ENCODE measurements at regions not wholly inside any gene's neighbourhood (a gene's known extent, or its start where the extent isn't known, plus 50 kb on each side); places are given as distances from the start of the nearest gene placed in this dataset.

DNA sequence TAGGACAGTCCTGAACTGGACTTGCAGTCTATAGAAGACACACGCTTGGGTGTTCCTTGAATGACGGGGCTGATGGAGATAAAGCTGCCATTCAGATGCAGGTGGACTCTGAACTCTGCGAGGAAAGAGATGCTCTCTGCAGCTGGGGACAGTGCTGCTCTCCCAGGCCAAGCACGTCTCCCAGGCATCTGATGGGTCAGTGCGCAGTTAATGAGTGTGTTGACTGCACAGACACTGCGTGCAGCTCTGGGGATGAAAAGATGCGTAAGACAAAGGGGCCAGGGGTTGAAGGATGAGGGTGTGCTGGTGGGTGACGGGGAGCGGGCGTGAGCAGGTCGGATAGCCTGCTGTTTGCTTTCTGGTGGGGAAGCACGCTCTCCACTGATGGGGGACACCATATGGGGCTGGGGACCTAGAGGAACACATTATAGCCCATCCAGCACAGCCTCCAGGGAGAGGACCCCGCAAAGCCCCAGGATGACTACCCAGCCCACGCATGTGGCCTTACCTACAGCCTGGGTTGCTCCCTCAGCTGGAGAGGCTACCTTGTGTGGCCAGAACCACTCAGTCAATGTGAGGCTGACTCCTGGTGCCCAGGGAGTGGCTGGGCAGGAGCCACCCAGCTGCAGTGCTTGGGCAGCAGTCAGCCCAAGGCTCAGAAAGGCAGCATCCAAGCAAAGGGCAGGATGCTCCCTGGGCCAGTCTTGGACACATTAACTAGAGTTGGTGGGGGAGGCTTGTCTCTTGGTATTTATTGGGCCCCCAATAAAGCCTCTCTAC, 246.3 kb downstream of the RBFOX3 start:
- H3K27me3 ChIP-seq (ENCODE audit: control insufficient read depth in 2 of 2, insufficient read depth in 2 of 2, low read length in 2 of 2), result no peaks in the 10 kb centered on the region
- H3K4me1 ChIP-seq (ENCODE audit: control insufficient read depth in 2 of 2, insufficient read depth in 2 of 2, low read length in 2 of 2), result no peaks in the 10 kb centered on the region
- no peaks in the 10 kb centered on the region for H3K9me3 ChIP-seq (ENCODE audit: control insufficient read depth in 2 of 3, low read length in 3 of 3)
- H3K4me3 ChIP-seq (ENCODE audit: low read length), result no peak overlapping the region
- no peaks in the 10 kb centered on the region for H3K36me3 ChIP-seq (ENCODE audit: control insufficient read depth in 2 of 3, insufficient read depth in 3 of 3, low read length in 3 of 3)
- Mint-ChIP-seq H3K36me3 (no peaks in the 10 kb centered on the region), H3K27ac (peak overlapping the region in 1 of 9 donors; percentile 36), H3K4me3 (no peak overlapping the region), H3K4me1 (no peaks in the 10 kb centered on the region), H3K27me3 (peaks cover 0 to 46% (median 16%) of the 10 kb centered on the region in 5 donors), H3K9me3 (no peaks in the 10 kb centered on the region)
- ChIA-PET CTCF (no interaction called here), POLR2A (no interaction called here)
- no peak overlapping the region for H3K27ac ChIP-seq (ENCODE audit: low read depth, low read length)
- DNase-seq, result no peak
- intact Hi-C loops (cut with micrococcal nuclease), result no loop called here
- ATAC-seq, result no peak

DNA sequence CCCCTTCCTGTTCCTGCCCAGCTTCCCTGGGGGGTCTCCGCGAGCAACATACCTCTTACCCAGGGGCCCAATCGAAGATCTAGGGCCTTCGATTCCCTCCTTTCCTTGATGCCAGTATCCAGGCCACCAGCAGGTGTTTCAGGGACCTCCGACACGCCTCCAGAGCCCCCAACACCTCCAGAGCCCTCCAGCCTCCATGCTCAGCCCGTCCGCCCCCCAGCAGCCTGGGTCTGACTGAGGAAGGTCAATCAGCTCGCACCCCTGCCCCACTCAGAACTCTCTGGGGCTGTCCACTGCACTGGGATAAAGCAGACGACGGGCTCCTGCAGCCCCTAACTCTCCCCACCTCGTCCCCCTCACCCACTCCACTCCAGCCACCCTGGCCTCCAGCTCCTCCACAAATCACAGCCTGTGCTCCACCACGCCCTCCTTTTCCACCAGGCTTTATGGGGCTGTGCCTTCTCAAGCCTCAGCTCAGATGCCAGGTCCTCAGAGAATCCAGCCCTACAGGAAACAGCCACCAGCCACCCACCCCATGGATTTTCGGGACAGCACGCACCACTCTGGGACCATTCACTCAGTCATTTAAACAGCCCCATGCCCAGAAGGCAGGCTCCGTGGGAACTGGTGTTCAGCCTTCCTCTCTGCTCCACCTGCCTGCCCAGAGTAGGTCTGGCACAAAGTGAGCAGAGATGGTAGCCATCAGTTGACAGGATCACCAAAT, 247.1 kb downstream of the RBFOX3 start:
- no peaks in the 10 kb centered on the region for H3K27me3 ChIP-seq (ENCODE audit: control insufficient read depth in 2 of 2, insufficient read depth in 2 of 2, low read length in 2 of 2)
- H3K4me1 ChIP-seq (ENCODE audit: control insufficient read depth in 2 of 2, insufficient read depth in 2 of 2, low read length in 2 of 2), result no peaks in the 10 kb centered on the region
- no peaks in the 10 kb centered on the region for H3K9me3 ChIP-seq (ENCODE audit: control insufficient read depth in 2 of 3, low read length in 3 of 3)
- CTCF ChIA-PET, result interaction anchor here (0.6 kb wide), 1 partner anchor 298 kb away, joined by 3 read pairs; no protein-coding TSS in a partner anchor
- H3K4me3 ChIP-seq (ENCODE audit: low read length), result no peak overlapping the region
- DNase-seq, result no peak
- POLR2A ChIA-PET, result no interaction called here
- no peak for ATAC-seq
- no peak overlapping the region for H3K4me3 Mint-ChIP-seq
- intact Hi-C loops (cut with micrococcal nuclease), result no loop called here
- peaks cover 0 to 46% (median 24%) of the 10 kb centered on the region in 5 donors for H3K27me3 Mint-ChIP-seq
- H3K36me3 Mint-ChIP-seq, result no peaks in the 10 kb centered on the region
- H3K27ac Mint-ChIP-seq, result no peak overlapping the region
- H3K27ac ChIP-seq (ENCODE audit: low read depth, low read length), result no peak overlapping the region
- H3K9me3 Mint-ChIP-seq, result no peaks in the 10 kb centered on the region
- no peaks in the 10 kb centered on the region for H3K4me1 Mint-ChIP-seq
- no peaks in the 10 kb centered on the region for H3K36me3 ChIP-seq (ENCODE audit: control insufficient read depth in 2 of 3, insufficient read depth in 3 of 3, low read length in 3 of 3)

DNA sequence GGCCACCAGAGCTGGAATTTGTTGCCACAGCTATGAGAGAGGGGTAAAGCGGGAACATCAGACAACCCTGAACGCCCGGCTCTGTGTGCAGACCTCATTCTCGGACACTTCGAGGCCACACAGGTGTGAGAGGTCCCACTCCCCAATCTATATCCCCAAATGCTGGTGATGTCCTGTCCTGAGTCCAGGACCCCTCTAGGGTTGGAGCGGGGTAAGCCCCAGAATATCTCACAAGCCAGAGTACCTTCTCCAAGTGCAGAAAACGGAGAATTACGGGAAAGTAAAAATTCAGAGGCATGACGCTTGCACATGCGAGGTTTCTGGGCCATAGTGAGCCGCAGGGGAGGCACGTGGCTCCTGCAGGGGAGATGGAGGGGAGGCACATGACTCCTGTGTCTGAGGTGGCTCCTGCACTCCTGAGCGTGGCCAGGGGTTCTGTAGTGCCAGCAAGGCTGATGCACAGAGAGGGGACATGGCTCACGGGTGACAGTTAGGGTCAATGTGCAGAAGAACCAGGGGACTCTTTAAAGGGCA, 248.0 kb downstream of the RBFOX3 start:
- Mint-ChIP-seq H3K36me3 (no peaks in the 10 kb centered on the region), H3K27me3 (peaks cover 0 to 48% (median 30%) of the 10 kb centered on the region in 5 donors), H3K4me1 (no peaks in the 10 kb centered on the region), H3K27ac (no peak overlapping the region), H3K4me3 (no peak overlapping the region), H3K9me3 (no peaks in the 10 kb centered on the region)
- POLR2A ChIA-PET, result no interaction called here
- no peaks in the 10 kb centered on the region for H3K4me1 ChIP-seq (ENCODE audit: control insufficient read depth in 2 of 2, insufficient read depth in 2 of 2, low read length in 2 of 2)
- DNase-seq, result no peak
- no peaks in the 10 kb centered on the region for H3K36me3 ChIP-seq (ENCODE audit: control insufficient read depth in 2 of 3, insufficient read depth in 3 of 3, low read length in 3 of 3)
- H3K27me3 ChIP-seq (ENCODE audit: control insufficient read depth in 2 of 2, insufficient read depth in 2 of 2, low read length in 2 of 2), result no peaks in the 10 kb centered on the region
- ATAC-seq, result no peak
- CTCF ChIA-PET, result no interaction called here
- no peak overlapping the region for H3K4me3 ChIP-seq (ENCODE audit: low read length)
- no peak overlapping the region for H3K27ac ChIP-seq (ENCODE audit: low read depth, low read length)
- H3K9me3 ChIP-seq (ENCODE audit: control insufficient read depth in 2 of 3, low read length in 3 of 3), result no peaks in the 10 kb centered on the region
- intact Hi-C loops (cut with micrococcal nuclease), result no loop called here

DNA sequence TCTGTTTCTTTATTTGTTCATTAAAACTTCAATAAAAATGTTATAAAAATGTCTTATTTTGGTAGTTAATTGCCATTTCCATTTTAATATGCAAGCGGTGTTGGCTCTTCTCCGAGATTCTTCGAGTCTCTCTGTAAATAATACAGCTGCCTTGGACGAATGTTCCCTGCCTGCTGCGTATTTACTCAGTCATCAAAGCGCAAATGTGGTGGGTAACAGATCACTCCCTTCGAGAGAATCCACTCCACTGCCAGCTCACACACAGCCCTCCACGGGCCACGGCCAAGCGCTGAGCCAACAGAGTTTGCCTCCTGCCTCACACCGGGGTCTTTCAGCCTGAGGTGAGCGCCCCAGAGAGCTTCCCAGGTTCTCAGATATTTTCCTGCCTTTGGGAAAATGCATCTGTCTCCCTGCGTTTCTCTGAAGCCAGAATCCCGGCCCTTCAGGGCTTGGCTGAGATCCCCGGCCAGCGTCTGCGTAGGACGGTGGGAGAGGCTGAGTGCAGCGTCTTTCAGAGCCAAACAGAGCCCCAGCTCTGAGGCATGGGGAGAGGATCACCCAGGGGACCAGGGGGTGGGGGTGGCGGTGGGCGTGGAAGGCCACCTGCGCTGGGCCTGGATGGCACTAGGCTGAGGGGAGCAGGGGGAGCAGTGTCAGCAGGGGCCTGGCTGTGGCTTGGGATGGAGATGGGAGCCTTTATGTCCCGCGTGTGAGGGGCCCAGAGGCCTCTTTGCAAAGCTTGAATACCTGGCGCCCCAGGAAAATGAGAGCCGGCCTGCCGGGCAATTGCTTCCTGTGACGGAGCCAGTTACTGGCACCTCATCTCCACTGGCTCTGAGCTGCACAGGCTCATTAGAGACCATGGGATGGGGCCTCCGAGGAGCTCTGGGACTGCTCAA, 248.7 kb downstream of the RBFOX3 start:
- Mint-ChIP-seq H3K9me3 (no peaks in the 10 kb centered on the region), H3K4me1 (no peaks in the 10 kb centered on the region), H3K27ac (no peak overlapping the region), H3K27me3 (peaks cover 0 to 44% (median 30%) of the 10 kb centered on the region in 5 donors), H3K36me3 (no peaks in the 10 kb centered on the region), H3K4me3 (no peak overlapping the region)
- intact Hi-C loops (cut with micrococcal nuclease), result no loop called here
- POLR2A ChIA-PET, result no interaction called here
- DNase-seq (no peak), ATAC-seq (no peak)
- CTCF ChIA-PET, result no interaction called here
- Histone ChIP-seq H3K4me1 (ENCODE audit: control insufficient read depth in 2 of 2, insufficient read depth in 2 of 2, low read length in 2 of 2) (no peaks in the 10 kb centered on the region), H3K27me3 (ENCODE audit: control insufficient read depth in 2 of 2, insufficient read depth in 2 of 2, low read length in 2 of 2) (no peaks in the 10 kb centered on the region), H3K4me3 (ENCODE audit: low read length) (no peak overlapping the region), H3K9me3 (ENCODE audit: control insufficient read depth in 2 of 3, low read length in 3 of 3) (no peaks in the 10 kb centered on the region), H3K36me3 (ENCODE audit: control insufficient read depth in 2 of 3, insufficient read depth in 3 of 3, low read length in 3 of 3) (no peaks in the 10 kb centered on the region), H3K27ac (ENCODE audit: low read depth, low read length) (no peak overlapping the region)

DNA sequence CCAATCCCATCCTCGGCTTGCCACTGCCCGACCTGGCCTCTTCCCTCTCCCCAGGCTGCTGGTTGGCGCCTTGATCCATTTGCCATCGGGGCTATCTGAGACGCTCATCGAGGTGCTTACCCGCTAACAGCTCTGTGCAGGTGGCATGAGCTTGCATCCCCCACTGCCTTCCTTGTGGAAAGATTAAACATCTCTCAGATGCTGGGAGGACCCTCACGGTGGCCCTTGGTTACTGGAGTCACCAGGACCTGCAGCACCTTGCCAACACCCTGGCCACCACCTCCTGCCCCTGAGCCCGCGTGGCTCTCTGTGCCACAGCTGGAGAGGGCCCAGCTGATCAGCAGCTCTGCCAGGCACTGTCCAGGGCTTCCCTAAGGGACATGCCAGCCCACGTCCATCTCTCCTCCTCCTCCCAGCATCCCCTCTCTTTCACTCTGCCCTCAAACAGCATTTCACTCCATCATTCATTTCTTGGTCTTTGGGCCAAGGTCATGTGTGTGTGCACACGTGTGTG, 249.6 kb downstream of the RBFOX3 start:
- H3K4me1 ChIP-seq (ENCODE audit: control insufficient read depth in 2 of 2, insufficient read depth in 2 of 2, low read length in 2 of 2), result no peaks in the 10 kb centered on the region
- intact Hi-C loops (cut with micrococcal nuclease), result no loop called here
- H3K27me3 ChIP-seq (ENCODE audit: control insufficient read depth in 2 of 2, insufficient read depth in 2 of 2, low read length in 2 of 2), result no peaks in the 10 kb centered on the region
- Mint-ChIP-seq H3K27ac (no peak overlapping the region), H3K27me3 (peaks cover 0 to 44% (median 30%) of the 10 kb centered on the region in 5 donors), H3K36me3 (no peaks in the 10 kb centered on the region), H3K4me3 (no peak overlapping the region), H3K4me1 (no peaks in the 10 kb centered on the region), H3K9me3 (no peaks in the 10 kb centered on the region)
- ChIA-PET POLR2A (no interaction called here), CTCF (interaction anchor here (0.5 kb wide), 1 partner anchor 420 kb away, joined by 3 read pairs; no protein-coding TSS in a partner anchor)
- no peaks in the 10 kb centered on the region for H3K36me3 ChIP-seq (ENCODE audit: control insufficient read depth in 2 of 3, insufficient read depth in 3 of 3, low read length in 3 of 3)
- H3K4me3 ChIP-seq (ENCODE audit: low read length), result no peak overlapping the region
- no peak for DNase-seq
- no peak for ATAC-seq
- no peak overlapping the region for H3K27ac ChIP-seq (ENCODE audit: low read depth, low read length)
- no peaks in the 10 kb centered on the region for H3K9me3 ChIP-seq (ENCODE audit: control insufficient read depth in 2 of 3, low read length in 3 of 3)

DNA sequence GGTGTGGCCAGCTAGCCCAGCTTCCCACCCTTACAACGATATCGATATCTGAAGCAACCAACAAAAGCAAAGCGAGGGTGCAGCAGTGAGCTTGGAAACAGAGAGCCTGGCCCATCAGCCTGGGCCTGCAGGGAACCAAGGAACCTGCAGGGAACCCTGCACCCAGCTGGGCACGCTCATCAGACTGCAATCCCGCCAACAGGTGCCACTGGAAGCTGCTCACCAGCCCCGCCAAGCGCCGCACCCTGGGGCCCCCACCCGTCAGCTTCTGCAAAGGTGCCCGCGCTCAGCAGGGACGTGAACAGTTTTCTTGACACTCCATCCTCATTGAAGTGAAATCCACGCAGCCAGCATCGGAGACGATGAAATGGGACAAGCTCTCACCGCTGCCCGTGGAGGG, 250.7 kb downstream of the RBFOX3 start:
- Histone ChIP-seq H3K36me3 (ENCODE audit: control insufficient read depth in 2 of 3, insufficient read depth in 3 of 3, low read length in 3 of 3) (no peaks in the 10 kb centered on the region), H3K4me1 (ENCODE audit: control insufficient read depth in 2 of 2, insufficient read depth in 2 of 2, low read length in 2 of 2) (no peaks in the 10 kb centered on the region), H3K9me3 (ENCODE audit: control insufficient read depth in 2 of 3, low read length in 3 of 3) (no peaks in the 10 kb centered on the region), H3K27ac (ENCODE audit: low read depth, low read length) (no peak overlapping the region), H3K4me3 (ENCODE audit: low read length) (no peak overlapping the region), H3K27me3 (ENCODE audit: control insufficient read depth in 2 of 2, insufficient read depth in 2 of 2, low read length in 2 of 2) (no peaks in the 10 kb centered on the region)
- H3K36me3 Mint-ChIP-seq, result no peaks in the 10 kb centered on the region
- peaks cover 0 to 53% (median 30%) of the 10 kb centered on the region in 5 donors for H3K27me3 Mint-ChIP-seq
- POLR2A ChIA-PET, result no interaction called here
- ATAC-seq (no peak), DNase-seq (no peak)
- CTCF ChIA-PET, result no interaction called here
- H3K27ac Mint-ChIP-seq, result no peak overlapping the region
- no peaks in the 10 kb centered on the region for H3K9me3 Mint-ChIP-seq
- H3K4me1 Mint-ChIP-seq, result no peaks in the 10 kb centered on the region
- no peak overlapping the region for H3K4me3 Mint-ChIP-seq
- intact Hi-C loops (cut with micrococcal nuclease), result no loop called here

Measured in naive thymus-derived CD4-positive, alpha-beta T cell (primary cell).